HG03025 (cell line): ENCODE measurements at regions not wholly inside any gene's neighbourhood (a gene's known extent, or its start where the extent isn't known, plus 50 kb on each side); places are given as distances from the start of the nearest gene placed in this dataset.

ENCODE experiments used
- ATAC-seq: cut with Tn5 transposase; IDR thresholded peaks from one replicate; pipeline ENCODE4 v1.9.1; 2021; ENCODE audit warnings: mild to moderate bottlenecking, moderate library complexity; ENCODE audit not compliant: unreplicated experiment, low FRiP score

DNA sequence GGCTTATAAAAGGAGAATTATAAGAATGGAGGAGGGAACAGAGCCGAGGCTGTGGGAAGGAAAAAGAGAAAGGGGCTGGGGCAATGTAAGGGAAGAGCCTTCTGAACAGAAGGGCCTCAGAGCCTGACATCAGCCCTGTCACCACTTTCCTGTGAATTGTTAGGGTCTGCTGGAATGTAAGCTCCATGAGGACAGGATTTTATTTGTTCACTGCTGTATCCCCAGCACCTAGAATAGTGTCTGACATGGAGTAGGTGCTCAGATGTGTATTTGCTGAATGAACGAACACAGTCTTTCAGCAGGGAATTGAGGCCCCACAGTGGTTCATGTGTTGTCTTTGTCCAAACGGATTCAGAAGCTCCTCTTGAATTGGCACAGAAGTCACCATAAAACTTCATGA is 251.5 kb downstream of the OPA1 start:
- no peak for ATAC-seq

DNA sequence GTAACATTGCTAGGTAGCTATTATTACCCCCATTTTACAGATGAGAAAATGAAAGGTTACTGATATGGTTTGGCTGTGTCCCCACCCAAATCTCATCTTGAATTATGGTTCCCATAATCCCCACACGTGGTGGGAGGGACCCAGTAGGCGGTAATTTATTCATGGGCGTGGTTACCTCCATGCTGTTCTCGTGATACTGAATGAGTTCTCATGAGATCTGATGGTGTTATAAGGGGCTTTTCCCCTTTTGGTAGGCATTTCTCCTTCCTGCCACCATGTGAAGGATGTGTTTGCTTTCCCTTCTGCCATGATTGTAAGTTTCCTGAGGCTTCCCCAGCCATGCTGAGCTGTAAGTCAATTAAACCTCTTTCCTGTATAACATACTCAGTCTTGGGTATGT is 252.1 kb downstream of the OPA1 start:
- ATAC-seq = no peak

DNA sequence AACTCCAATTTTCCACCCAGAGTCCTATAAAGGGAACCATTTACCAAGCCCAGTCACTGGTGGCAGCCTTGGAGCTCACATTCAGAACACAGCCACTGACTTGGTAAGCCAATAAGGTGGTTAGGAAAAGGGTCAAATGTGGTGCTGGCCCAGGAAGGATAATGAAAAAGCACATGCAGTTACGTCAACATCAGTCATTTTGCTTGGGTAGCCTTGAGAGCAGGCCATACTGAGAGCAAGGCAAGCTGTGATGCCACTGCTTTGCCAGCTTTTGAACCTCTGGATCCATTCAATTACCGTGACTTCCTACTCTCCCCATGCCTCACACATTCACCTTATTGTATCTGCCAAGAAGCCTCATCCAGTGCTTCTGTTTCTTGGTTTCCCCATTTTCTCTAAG is 253.6 kb downstream of the OPA1 start:
- no peak for ATAC-seq

DNA sequence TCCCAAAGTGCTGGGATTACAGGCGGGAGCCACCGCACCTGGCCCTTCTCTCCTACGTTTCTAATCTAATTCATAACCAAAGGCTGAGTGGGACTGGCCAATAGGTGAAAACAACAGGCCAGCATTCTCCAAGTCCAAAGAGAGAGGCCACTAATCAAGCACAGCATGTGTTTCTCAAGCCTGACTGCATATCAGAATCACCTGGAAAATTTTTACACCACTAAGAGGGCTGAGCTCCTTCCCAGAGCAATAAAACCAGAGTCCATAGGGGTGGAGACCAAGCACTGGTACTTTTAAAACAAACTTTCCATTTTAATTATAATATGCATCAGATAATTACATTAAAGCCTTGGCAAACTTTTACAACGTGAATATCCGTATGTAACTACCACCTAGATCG is 254.4 kb downstream of the OPA1 start:
- ATAC-seq = no peak

DNA sequence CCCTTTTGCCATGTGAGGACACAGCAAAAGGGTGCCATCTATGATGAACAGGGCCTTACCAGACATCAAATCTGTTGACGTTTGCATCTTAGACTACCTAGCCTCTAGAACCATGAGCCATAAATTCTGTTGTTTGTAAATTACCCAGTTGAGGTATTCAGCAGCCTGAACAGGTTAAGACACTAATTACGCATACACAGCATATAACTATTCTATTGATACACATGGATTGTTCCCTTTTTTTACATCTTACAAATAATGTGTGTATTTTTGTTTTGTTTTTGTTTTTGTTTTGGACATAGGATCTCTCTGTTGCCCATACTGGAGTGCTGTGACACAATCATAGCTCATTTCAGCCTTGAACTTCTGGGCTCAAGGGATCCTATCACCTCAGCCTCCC is 255.5 kb downstream of the OPA1 start:
- no peak for ATAC-seq

DNA sequence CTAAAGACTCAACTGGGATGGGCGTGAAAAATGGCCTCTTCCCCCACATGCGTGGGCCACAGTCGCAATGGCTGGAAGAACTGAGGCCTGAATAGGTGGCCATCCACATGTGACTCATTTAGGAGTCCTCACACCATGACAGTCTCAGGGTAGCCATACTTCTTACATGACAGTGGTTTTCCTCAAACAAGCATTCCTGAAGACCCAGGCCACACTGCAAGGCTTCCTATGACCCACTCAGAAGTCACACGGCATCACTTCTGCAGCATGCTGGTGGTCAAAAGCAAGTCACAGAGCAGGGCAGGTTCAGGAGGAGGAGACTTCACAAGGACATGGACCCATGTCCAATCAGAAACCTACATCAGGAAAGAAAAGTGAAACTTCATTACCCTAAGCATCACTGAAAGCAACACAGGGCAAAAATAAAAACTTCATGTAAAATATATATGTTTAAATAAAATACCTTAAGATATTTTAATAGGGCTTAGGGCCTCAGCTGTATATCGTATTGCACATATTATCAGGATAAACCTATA is 257.1 kb downstream of the OPA1 start:
- ATAC-seq = no peak

DNA sequence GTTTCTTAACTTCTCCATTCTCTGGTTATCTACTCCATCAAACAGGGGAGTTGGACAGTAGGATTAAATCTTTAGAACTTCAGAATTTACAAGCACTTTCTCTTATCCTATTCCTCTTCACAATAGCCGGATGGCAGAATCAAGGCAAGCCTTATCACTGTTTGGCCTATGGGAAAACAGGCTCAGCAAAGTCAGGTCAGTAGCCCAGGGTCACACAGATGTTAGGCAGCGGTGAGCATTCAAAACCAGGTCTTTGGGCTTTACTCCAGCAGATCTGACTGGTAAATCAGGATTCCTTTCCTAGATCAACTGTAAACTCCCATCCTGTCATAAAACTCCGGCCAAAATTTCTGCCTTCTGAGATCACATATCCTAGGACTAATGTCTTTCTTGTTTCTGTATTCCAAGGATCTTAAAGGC is 258.4 kb downstream of the OPA1 start:
- no peak for ATAC-seq

DNA sequence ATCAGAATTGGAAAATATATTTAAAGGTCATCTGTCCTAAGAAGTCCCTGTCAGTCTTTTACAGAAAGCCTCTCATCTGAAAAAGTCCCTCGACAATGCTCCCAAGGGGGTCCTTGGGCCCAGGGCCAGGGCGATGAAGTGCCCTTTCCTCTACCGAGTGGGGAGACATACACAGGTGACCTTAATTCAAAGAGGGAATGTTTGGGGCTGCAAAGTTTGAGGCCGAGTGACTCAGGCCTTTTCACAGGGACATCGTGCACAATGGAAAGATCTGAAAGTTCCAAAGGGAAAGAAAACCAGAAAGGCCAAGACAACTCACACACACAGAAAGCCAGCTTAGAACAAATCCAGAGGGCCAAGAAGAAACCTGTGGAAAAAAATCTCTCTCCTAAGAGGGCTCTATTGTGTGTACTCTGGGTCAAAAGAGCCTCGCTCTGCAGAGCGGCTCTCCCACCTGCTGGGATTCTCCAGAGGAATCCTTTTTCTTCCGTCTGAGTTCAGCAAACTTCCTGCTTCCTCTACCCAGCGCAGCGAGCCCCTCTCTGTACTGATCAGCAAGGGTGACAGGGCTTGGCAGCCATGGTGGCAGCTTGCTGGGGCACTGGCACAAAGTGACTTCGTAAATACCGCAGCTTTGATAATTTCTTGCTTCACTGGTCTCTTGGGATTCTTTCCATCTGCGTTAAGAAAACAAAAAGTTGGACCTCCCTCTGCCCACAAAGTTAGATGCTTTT is 259.1 kb downstream of the OPA1 start:
- no peak for ATAC-seq

DNA sequence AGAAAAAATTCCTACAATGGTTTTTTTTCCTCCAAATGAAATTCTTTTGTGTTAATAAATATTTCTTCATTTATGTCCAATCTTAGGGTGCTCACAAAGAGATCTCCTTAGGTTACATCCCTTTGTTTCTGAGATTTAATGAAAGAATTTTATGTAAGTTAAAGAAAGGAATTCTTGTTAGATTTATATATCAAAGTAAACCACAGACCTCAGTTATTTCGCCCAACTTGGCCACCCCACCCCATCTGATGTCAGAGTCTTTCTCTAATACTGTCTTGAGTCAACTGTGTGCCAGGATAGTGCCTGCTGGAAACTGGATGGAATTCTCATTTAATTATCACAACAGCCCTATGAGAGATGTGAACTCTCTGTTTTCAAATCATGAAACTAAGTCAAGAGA is 259.9 kb downstream of the OPA1 start:
- ATAC-seq = no peak

DNA sequence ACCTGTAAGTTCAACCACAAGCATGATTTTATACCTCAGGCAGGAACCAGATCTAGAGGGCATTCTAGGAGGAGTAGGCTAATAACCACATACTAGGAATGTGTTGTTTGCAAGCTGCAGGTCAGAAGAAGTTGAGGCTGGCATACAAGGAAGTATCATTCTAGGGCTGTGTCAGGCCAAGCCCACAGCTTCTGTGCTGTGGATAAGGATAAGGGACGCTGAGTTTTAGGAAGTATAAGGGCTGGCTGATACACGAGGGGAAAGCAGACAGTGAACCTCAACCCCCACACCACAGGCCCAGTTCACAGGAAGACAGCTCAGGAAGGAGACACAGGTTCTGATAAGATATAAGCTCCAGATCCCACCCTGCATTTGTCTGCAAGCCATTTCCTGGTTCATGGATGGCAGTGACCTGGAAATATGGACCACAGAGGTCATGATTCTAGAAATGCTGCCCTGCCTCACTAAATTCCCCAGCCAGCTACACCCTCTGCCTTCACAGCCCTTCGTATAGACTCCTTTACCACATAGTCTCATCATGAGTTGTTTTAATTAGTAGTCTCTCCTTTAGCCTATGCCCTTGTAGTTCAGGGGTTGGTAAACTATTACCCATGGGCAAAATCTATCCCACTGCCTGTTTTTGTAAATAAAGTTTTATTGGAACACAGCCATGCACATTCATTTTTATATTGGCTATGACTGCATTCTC is 260.7 kb downstream of the OPA1 start:
- no peak for ATAC-seq

DNA sequence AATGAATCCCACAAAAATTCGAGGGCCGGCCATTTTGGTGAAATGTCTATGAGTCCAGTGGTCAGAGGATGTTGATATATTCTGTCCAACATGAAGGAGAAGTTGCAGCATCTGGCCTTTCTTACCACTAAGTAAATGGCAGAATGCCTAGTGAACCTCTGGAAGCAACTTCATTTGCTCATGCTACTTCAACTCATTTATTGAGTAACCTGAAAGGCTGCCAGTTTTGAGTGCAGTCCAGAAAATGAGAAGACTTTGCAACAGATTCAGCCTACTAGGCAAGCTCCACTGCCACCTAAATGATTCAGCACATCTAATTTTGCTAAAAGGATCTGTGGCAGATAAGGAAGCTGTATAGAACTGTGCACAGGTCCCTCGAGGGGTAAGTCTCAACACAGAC is 265.0 kb downstream of the OPA1 start:
- no peak for ATAC-seq

DNA sequence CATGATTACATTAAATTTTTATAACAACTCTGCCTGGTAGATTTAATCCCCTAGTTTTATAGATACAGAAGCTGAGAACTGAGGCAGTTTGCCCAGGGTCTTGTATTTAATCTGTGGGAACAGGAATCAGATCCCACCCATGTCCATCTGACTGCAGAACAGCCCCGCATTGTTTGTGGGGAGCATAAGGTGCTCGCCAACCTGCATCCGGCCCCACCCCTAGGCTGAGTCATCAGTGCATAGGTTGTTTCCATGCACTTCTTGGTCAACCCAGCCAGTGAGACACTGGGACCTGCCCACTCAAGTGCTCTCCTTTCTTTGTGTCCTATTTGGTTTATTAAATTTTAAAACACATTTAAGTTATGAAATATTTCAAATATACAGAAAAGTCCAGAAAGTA is 266.2 kb downstream of the OPA1 start:
- no peak for ATAC-seq

DNA sequence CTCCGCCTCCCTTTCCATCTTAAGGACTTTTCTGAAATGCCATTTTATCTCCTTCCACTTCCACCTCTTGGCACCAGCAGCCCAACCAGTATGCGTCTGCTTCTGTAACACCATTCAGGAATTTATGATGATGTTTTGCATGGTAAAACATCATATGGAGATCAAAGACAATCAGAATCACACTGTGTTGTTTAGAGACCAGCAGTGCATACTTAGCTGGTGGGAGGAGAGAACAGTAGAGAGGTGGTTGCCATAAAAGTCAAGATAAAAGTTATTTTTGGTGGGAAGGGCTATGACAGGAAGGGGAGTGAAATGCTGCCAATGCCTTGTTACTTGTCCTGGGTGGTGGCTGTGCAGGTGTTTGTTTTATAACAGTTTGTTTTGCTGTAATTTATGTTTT is 268.0 kb downstream of the OPA1 start:
- no peak for ATAC-seq

DNA sequence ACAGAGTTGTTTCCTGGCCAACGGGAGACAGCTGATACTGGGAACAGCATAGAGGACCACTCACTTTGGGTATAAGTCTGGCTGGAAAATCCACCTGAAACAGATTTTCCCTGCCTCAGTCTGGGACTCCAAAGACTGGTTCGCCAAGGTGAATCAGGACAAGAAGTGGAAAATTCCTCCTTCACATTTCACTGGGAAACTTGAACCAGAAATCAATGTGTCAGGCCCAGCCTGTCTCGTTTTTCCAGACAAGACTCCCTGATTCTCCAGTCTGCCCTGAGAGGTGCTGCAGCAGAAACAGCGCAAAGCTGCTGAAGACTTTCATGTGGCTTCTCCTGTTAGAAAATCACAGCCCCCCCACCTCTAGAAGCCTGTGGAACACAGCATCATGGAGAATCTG is 269.8 kb downstream of the OPA1 start:
- ATAC-seq = no peak

DNA sequence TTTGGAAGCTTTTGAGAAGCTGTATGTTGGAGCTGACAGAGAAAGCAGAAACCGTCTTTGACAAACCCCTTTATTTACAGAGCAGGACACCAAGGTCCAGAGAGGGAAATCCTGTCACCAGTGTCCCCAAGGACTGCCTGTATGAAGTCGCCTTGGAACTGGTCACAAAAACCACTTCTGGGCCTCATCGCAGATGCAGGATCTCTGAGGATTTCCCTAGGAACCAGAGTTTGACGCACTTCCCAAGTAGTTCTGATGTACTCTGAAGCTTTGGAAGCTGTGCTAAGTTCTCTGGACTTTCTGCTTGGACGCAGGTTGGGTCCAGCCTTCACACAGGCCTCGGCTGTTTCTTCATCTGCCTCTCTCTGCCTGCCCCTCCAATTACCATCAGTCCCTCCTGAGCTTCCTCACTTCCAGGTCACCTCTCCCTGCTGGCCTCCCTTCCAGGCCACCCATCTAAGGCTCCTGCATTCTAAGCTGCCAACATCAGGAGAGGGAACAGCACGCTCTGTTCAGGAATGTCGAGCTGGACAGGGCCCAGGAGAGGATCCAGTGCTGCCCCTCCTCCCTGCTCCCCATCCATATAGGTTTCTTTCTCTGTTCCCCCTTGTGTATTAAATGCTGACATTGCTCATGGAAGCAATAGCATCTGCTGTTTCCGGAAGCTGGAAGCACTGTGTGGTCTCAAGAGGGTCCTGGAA is 270.8 kb downstream of the OPA1 start:
- ATAC-seq = no peak

DNA sequence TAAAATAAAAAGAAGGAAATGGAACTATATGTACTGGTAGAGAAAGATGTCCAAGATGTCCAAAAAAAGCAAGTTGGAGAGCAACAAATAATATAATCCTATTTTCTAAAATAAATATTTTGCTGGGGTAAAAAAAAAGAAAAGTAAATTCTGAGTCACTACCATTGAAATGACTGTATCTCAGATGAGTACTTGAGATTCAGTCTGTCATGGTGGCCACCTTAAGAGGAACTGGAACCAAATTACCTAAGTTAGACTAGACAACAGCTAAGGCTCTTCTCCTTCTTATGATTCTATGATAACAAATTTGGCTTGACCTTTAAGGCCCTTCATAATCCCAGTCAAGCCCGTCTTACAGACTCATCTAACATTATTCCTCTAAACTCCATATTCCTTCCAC is 270.6 kb upstream of the HES1 start:
- ATAC-seq = peak; percentile 79

DNA sequence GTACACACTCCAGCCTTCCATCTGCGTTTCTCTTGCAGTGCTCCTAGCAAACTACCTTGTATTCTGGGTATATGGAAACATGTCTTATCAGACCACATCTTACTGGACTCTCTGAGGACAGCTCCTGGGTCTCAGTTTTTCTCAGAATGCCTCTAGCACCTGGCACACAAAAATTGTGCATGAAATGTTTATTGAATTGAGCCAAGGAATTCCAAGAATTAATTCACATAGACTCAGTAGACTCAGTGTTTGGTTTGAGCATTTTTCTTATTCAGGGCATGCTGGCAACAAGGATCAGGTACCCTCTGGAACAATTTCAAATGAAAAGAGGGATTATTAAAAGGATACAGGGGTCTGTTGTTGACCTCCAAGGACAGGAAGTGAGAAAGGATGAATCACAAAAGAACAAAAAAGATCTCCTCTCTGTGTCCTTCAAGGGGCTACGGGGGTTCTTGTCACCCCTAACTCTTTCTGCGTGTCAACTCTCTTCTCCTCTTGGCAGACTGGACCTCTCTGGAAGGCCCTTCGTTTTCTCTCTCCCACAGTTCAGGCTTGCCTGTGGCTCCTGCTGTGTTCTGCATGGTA is 270.0 kb upstream of the HES1 start:
- ATAC-seq = no peak

DNA sequence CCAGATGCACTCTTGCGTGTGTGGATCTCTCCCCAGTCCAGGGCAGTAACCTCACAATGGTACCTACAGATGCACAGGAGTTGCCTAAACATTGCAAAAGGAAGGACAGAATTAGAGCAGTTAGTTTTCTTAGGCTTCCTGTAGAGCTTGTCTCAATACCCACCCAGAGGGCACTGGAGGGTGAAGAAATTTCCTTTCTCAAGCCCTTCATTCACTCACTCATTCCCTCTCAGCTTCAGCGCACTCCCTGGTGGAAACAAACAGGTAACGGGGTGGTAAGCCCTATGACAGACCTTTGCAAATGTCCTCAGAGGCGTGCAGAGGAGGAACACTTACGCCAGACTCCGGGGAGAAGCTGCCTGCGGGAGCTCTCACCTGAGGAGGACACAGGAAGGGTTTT is 267.4 kb upstream of the HES1 start:
- no peak for ATAC-seq

DNA sequence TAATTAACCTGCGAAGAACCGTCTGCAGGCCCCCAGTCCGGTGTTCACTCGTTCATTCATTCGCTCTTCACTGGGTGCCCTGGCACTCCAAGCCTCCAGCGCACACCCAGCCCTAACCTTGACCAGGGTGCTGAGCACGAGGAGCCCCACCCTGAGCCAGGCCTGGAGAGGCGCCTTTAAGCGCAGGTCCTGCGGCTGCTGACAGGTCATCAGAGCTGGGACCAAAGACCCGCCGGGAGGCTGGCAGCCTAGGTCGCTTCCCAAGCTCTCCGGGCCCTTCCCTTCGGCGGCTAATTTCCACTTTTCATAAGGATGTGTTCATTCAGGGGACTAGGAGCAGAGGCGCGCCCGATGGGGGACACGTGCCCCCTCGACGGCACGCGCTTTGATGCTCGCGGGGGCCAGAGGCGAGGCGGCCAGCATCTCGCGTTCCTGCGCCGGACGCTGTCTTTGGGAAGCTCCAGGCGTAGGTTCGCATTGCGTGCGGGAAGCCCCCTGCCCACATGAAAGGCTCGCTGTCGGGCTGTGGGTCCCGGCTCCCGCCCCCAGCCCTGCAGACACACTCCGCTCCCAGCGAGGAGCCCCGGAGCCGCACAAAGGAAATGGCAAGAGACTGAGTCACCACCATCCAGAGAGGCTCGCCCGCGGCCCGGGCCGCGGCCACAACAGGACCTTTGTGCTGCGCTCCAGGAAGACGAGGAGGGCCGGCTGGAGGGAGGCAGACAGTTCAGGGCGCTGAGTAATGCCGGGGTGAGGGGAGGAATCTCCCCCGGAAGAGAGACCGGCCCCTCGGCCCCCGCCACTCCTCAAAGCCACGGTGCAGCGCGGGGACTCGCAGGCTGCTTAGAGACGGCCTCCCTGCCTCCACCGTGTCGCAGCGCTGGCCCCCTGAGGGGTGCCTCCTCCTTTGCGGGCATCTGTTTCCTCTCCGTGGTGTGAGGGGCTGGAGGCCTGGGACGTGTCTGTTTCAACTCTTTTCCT is 266.4 kb upstream of the HES1 start:
- no peak for ATAC-seq
